Heart right ventricle (tissue), 16 donors: ENCODE measurements at regions not wholly inside any gene's neighbourhood (a gene's known extent, or its start where the extent isn't known, plus 50 kb on each side); places are given as distances from the start of the nearest gene placed in this dataset.

Experiments
- ATAC-seq, 8 donors: fragments of 200-7000 bp; cut with Tn5 transposase; one replicate each; pipeline ENCODE4 v1.9.1; 2020; ENCODE audit warnings: mild to moderate bottlenecking in 8 of 8, moderate library complexity in 8 of 8, moderate number of reproducible peaks in 1 of 8
- DNase-seq, 2 donors: peaks; one replicate each; pipeline ENCODE4 v3.0.0-alpha.2; 2020
- H3K27ac ChIP-seq, 10 donors: fragments of 200-600 bp; sonication (generic) in 2 of 10; one replicate each; pipeline versions ENCODE4 v1.5.0 to v1.8.0; 2020 to 2022; ENCODE audit warnings: mild to moderate bottlenecking in 3 of 10
- H3K27me3 ChIP-seq, 7 donors: fragments of 200-600 bp; one replicate each; pipeline ENCODE4 v1.8.0; 2021 to 2022; ENCODE audit warnings: mild to moderate bottlenecking in 2 of 7
- H3K36me3 ChIP-seq, 9 donors: fragments of 200-600 bp; sonication (generic) in 1 of 9; one replicate each; pipeline versions ENCODE4 v1.5.0 to v1.8.0; 2020 to 2022; ENCODE audit warnings: mild to moderate bottlenecking in 2 of 9
- H3K4me1 ChIP-seq, 9 donors: fragments of 200-600 bp; sonication (generic) in 1 of 9; one replicate each; pipeline versions ENCODE4 v1.5.0 to v1.8.0; 2020 to 2022; ENCODE audit warnings: mild to moderate bottlenecking in 4 of 9
- H3K4me3 ChIP-seq, 10 donors: fragments of 200-600 bp; sonication (generic) in 2 of 10; one replicate each; pipeline versions ENCODE4 v1.5.0 to v1.8.0; 2020 to 2022; ENCODE audit warnings: mild to moderate bottlenecking in 7 of 10, moderate library complexity in 2 of 10
- H3K9me3 ChIP-seq, 11 donors: fragments of 200-600 bp in 10 of 11; sonication (generic) in 2 of 11; one replicate each; pipeline versions ENCODE4 v1.5.0 to v1.8.0; 2013 to 2022; ENCODE audit warnings: mild to moderate bottlenecking in 2 of 11, control low read depth in 1 of 11, moderate library complexity in 1 of 11
- WGBS, 2 donors: extraction: QIAGEN DNeasy Blood & Tissue Kit; methylation state at CpG; one replicate each; pipeline ENCODE4 v1.1.7; 2013; ENCODE audit warnings: inconsistent platforms in 1 of 2; 5-methylcytosine and 5-hydroxymethylcytosine counted together
- intact Hi-C, 10 donors: fragments of 100-400 bp; cut with DNase I; formaldehyde crosslinking; loops; one replicate each; pipeline versions ENCODE4 v1.11.1 to v1.14.2; 2022
- TF ChIP-seq, protein P1 (sequence below), 9 donors: fragments of 200-600 bp; sonication (generic) in 2 of 9; IDR thresholded peaks; one replicate each; pipeline versions ENCODE4 v1.5.0 to v1.8.0; 2021 to 2022; ENCODE audit warnings: antibody characterized with exemption in 9 of 9, mild to moderate bottlenecking in 5 of 9, moderate library complexity in 1 of 9
- donor health status: Arrhythmogenic right ventricular cardiomyopathy.
- donor health status: ischemic (EF 13 %, LVEDD 7.1; RV severe dilation, severe dysfunction).
- donor health status: healthy with polysubstance abuse.
- donor health status: DM: no; HTN: yes; CAD: no.
- donor health status: DM: no; HTN: no; CAD: no.
- donor health status: ischemic (EF 25% LVEDD 6.9; RV normal size, moderate dysfunction).
- donor health status: ischemic (EF 25% LVEDD 5.7; RV mildly dilated, moderate dysfunction).
- donor health status: healthy.
- donor health status: DM: yes; HTN: yes; CAD: no.
- donor health status: Ischemic cardiomyopathy.
- donor health status: ischemic (EF 35%, LVEDD 5.7; RV mildly dilated, moderate dysfunction).
- donor health status: nonischemic (EF 11% LVEDD 7.7; RV severe dilation, severe dysfunction).
- donor health status: DM: yes; HTN: yes; CAD: no.
- donor health status: PGD.
- donor health status: ischemic (EF 29% LVEDD 5.4; RV normal size, mild dysfunction).
- donor health status: nonischemic (EF 23%, LVEDD 6.1; RV moderate dilation, normal function).

- no peak overlapping the region for H3K4me3 ChIP-seq
- H3K9me3 ChIP-seq, result peaks cover 0 to 9% (median 0%) of the 10 kb centered on the region in 11 donors
- no peak for DNase-seq
- H3K36me3 ChIP-seq, result no peaks in the 10 kb centered on the region
- WGBS, 2 donors, result 79 to 88% methylated on average over 4 of the region's 4 CpGs
- ATAC-seq, result no peak
- H3K27ac ChIP-seq, result peak overlapping the region in 2 of 10 donors; percentile 82 to 83
- no peaks in the 10 kb centered on the region for H3K27me3 ChIP-seq
- intact Hi-C loops, result loop anchor here in 1 of 10 donors (5.0 kb wide), 1 partner anchor 44 kb away; no protein-coding TSS in a partner anchor
- peaks cover 4 to 57% (median 31%) of the 10 kb centered on the region in 9 donors for H3K4me1 ChIP-seq
- TF ChIP-seq, protein P1, sequence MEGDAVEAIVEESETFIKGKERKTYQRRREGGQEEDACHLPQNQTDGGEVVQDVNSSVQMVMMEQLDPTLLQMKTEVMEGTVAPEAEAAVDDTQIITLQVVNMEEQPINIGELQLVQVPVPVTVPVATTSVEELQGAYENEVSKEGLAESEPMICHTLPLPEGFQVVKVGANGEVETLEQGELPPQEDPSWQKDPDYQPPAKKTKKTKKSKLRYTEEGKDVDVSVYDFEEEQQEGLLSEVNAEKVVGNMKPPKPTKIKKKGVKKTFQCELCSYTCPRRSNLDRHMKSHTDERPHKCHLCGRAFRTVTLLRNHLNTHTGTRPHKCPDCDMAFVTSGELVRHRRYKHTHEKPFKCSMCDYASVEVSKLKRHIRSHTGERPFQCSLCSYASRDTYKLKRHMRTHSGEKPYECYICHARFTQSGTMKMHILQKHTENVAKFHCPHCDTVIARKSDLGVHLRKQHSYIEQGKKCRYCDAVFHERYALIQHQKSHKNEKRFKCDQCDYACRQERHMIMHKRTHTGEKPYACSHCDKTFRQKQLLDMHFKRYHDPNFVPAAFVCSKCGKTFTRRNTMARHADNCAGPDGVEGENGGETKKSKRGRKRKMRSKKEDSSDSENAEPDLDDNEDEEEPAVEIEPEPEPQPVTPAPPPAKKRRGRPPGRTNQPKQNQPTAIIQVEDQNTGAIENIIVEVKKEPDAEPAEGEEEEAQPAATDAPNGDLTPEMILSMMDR (IDR thresholded peaks at IDR 0.05), result no peak
These were observed 120.1 kb downstream of the SNX5 start for GRCh38 chr20:17848249-17849048.

DNA sequence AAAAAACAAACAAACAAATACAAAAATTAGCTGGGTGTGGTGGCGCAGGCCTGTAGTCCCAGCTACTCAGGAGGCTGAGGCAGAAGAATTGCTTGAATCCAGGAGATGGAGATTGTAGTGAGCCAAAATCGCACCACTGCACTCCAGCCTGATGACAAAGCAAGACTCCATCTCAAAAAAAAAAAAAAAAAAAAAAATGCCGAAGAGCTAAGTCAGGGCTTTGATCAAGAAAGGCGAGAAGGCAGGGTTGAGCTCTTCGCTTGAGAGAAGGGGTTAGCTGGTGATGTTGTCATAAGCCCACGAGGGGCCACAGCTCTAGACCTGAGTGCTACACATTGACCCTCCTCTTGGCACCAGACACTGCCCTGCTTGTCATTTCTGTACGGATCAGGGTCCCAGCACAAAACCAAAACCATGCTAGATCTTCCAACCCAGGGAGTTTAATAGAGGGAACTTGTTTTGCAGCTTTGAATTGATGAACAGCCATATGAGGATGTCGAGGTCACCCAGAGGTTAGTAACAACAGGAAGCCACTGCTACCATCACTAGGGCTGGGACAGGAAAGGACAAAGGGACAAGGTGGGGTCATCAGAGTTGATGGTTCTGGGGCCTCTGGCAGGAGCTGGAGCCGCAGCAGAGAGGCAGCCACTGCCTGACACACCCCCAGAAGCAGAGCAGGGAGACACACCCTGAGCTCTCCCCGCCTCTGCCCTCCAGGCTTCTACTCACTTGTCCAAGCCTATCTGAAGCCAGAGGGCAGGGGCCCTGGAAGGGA is 122.7 kb downstream of the SNX5 start:
- Histone ChIP-seq H3K36me3 (no peaks in the 10 kb centered on the region), H3K27me3 (no peaks in the 10 kb centered on the region), H3K4me1 (peaks cover 10 to 78% (median 44%) of the 10 kb centered on the region in 9 donors), H3K4me3 (no peak overlapping the region), H3K9me3 (peaks cover 0 to 9% (median 0%) of the 10 kb centered on the region in 11 donors), H3K27ac (peak overlapping the region in 5 of 10 donors; percentile 9 to 50 (median 15))
- intact Hi-C loops, result loop anchor here in 1 of 10 donors (5.0 kb wide), 1 partner anchor 46 kb away; no protein-coding TSS in a partner anchor
- DNase-seq, result no peak
- WGBS, 2 donors, result 56 to 63% methylated on average over 10 of the region's 10 CpGs
- TF ChIP-seq, protein P1 (IDR thresholded peaks at IDR 0.05), result no peak
- ATAC-seq, result peak in 3 of 8 donors; percentile 3 to 9 (median 8)

- 80 to 83% methylated on average over 7 of the region's 7 CpGs for WGBS, 2 donors
- no peak overlapping the region for H3K4me3 ChIP-seq
- no peak for ATAC-seq
- peaks cover 0 to 13% (median 0%) of the 10 kb centered on the region in 11 donors for H3K9me3 ChIP-seq
- no peaks in the 10 kb centered on the region for H3K27me3 ChIP-seq
- H3K4me1 ChIP-seq, result peaks cover 10 to 69% (median 33%) of the 10 kb centered on the region in 9 donors
- TF ChIP-seq, protein P1 (IDR thresholded peaks at IDR 0.05), result no peak
- H3K36me3 ChIP-seq, result no peaks in the 10 kb centered on the region
- intact Hi-C loops, result loop anchor here in 2 of 10 donors (5.0 kb wide), 2 partner anchors 37 to 48 kb away; no protein-coding TSS in a partner anchor
- DNase-seq, result no peak
- peak overlapping the region in 5 of 10 donors; percentile 76 to 90 (median 79) for H3K27ac ChIP-seq
These were observed 123.9 kb downstream of the SNX5 start for GRCh38 chr20:17844549-17845298.

GRCh38 chr20:17844133-17844429 is 124.5 kb downstream of the SNX5 start:
- ATAC-seq, result no peak
- peaks cover 10 to 66% (median 31%) of the 10 kb centered on the region in 9 donors for H3K4me1 ChIP-seq
- H3K27ac ChIP-seq, result peak overlapping the region in 9 of 10 donors; percentile 64 to 90 (median 78)
- no peaks in the 10 kb centered on the region for H3K36me3 ChIP-seq
- DNase-seq, result no peak
- H3K27me3 ChIP-seq, result no peaks in the 10 kb centered on the region
- 91 to 94% methylated on average over 1 of the region's 1 CpG for WGBS, 2 donors
- H3K9me3 ChIP-seq, result peaks cover 0 to 7% (median 0%) of the 10 kb centered on the region in 11 donors
- H3K4me3 ChIP-seq, result no peak overlapping the region
- intact Hi-C loops, result loop anchor here in 1 of 10 donors (5.0 kb wide), 1 partner anchor 37 kb away; no protein-coding TSS in a partner anchor
- TF ChIP-seq, protein P1 (IDR thresholded peaks at IDR 0.05), result no peak
